Testis (tissue), 2 donors: ENCODE measurements at regions not wholly inside any gene's neighbourhood (a gene's known extent, or its start where the extent isn't known, plus 50 kb on each side); places are given as distances from the start of the nearest gene placed in this dataset.

Source experiments
- POLR2A ChIP-seq: fragments of 450-650 bp; IDR thresholded peaks from one replicate; pipeline ENCODE4 v1.6.1; 2017; ENCODE audit warnings: antibody characterized with exemption, mild to moderate bottlenecking, moderate library complexity
- TF ChIP-seq, protein P1 (sequence below), 3 experiments: fragments of 450-650 bp in 2 of 3; fragments of 200-600 bp in 1 of 3; sonication (generic) in 1 of 3; IDR thresholded peaks; one replicate each; pipeline ENCODE4 v1.5.1; 2016 to 2019; ENCODE audit warnings: antibody characterized with exemption in 3 of 3, mild to moderate bottlenecking in 2 of 3, moderate library complexity in 1 of 3

DNA sequence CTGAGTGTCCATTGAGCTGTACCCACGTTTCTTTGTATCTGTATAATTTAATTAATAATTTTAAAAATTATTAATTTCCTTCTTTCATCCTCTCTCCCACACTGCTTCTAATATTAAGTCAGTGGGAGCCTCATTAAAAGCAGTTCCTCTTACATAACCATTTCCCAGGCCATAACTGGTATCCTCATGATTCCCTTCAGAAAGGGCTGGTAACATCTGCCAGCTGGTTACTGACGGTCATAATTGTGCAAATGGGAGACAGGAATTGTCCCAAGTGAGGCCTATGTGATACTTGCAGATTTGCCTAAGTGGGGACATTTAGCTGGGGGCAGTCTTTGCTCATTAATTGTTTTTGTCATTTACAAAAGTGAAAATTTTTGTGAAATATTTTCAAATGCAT, 69.0 kb upstream of the SPAG17 start:
- TF ChIP-seq, protein P1, sequence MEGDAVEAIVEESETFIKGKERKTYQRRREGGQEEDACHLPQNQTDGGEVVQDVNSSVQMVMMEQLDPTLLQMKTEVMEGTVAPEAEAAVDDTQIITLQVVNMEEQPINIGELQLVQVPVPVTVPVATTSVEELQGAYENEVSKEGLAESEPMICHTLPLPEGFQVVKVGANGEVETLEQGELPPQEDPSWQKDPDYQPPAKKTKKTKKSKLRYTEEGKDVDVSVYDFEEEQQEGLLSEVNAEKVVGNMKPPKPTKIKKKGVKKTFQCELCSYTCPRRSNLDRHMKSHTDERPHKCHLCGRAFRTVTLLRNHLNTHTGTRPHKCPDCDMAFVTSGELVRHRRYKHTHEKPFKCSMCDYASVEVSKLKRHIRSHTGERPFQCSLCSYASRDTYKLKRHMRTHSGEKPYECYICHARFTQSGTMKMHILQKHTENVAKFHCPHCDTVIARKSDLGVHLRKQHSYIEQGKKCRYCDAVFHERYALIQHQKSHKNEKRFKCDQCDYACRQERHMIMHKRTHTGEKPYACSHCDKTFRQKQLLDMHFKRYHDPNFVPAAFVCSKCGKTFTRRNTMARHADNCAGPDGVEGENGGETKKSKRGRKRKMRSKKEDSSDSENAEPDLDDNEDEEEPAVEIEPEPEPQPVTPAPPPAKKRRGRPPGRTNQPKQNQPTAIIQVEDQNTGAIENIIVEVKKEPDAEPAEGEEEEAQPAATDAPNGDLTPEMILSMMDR (IDR thresholded peaks at IDR 0.05), result no peak
- TF ChIP-seq POLR2A, result no peak
